Spleen (tissue), 11 donors: ENCODE measurements at regions not wholly inside any gene's neighbourhood (a gene's known extent, or its start where the extent isn't known, plus 50 kb on each side); places are given as distances from the start of the nearest gene placed in this dataset.

Experiments used
- DNase-seq: peaks from one replicate; pipeline ENCODE4 v3.0.0-alpha.2; 2020
- H3K27ac ChIP-seq, 8 donors: fragments of 200-600 bp; sonication (generic) in 7 of 8; 1 replicate in 4 of 8; 2 replicates in 4 of 8; pipeline versions ENCODE4 v1.5.0 to v1.8.0; 2016 to 2021; ENCODE audit warnings: inconsistent platforms in 4 of 8, mild to moderate bottlenecking in 4 of 8, moderate library complexity in 1 of 8
- H3K27me3 ChIP-seq, 7 donors: fragments of 200-600 bp; sonication (generic) in 6 of 7; replicated peaks in 1 of 7; 1 replicate in 4 of 7; 2 replicates in 3 of 7; pipeline versions ENCODE4 v1.5.0 to v1.8.0; 2016 to 2021; ENCODE audit warnings: inconsistent platforms in 3 of 7, mild to moderate bottlenecking in 1 of 7
- H3K36me3 ChIP-seq, 6 donors: fragments of 200-600 bp; sonication (generic) in 5 of 6; 1 replicate in 4 of 6; 2 replicates in 2 of 6; pipeline versions ENCODE4 v1.5.0 to v1.8.0; 2016 to 2021; ENCODE audit warnings: inconsistent platforms in 2 of 6
- H3K4me1 ChIP-seq, 6 donors: fragments of 200-600 bp; sonication (generic) in 5 of 6; 1 replicate in 3 of 6; 2 replicates in 3 of 6; pipeline versions ENCODE4 v1.5.0 to v1.8.0; 2016 to 2021; ENCODE audit warnings: inconsistent platforms in 3 of 6
- H3K4me3 ChIP-seq, 8 donors: fragments of 200-600 bp; sonication (generic) in 7 of 8; 1 replicate in 4 of 8; 2 replicates in 4 of 8; pipeline versions ENCODE4 v1.5.0 to v1.8.0; 2016 to 2021; ENCODE audit warnings: inconsistent platforms in 4 of 8, mild to moderate bottlenecking in 4 of 8, moderate library complexity in 2 of 8
- H3K9me3 ChIP-seq, 8 donors: fragments of 200-600 bp; sonication (generic) in 7 of 8; 1 replicate in 4 of 8; 2 replicates in 4 of 8; pipeline versions ENCODE4 v1.5.0 to v1.8.0; 2016 to 2021; ENCODE audit warnings: inconsistent platforms in 4 of 8
- POLR2A ChIP-seq, 3 donors: fragments of 450-650 bp; IDR thresholded peaks; one replicate each; pipeline ENCODE4 v1.5.1; 2017; ENCODE audit warnings: antibody characterized with exemption in 3 of 3, mild to moderate bottlenecking in 1 of 3
- POLR2AphosphoS5 ChIP-seq, 3 donors: sonication (generic); formaldehyde crosslinking; IDR thresholded peaks; one replicate each; pipeline ENCODE4 v1.5.1; 2017; ENCODE audit warnings: antibody characterized with exemption in 3 of 3
- WGBS, 5 donors: extraction: QIAGEN DNeasy Blood & Tissue Kit in 3 of 5; methylation state at CpG; one replicate each; pipeline versions ENCODE4 v1.1.5 to v1.1.7; 2013 to 2018; 5-methylcytosine and 5-hydroxymethylcytosine counted together
- intact Hi-C: fragments of 100-400 bp; cut with DNase I; formaldehyde crosslinking; loops from one replicate; pipeline ENCODE4 v1.15.0; 2023; ENCODE audit warnings: low total_unique reads
- TF ChIP-seq, protein P1 (sequence below), 11 experiments: fragments of 200-600 bp in 7 of 11; fragments of 450-650 bp in 4 of 11; sonication (generic) in 4 of 11; IDR thresholded peaks in 8 of 11; conservative IDR thresholded peaks in 3 of 11; 1 replicate in 7 of 11; 2 replicates in 4 of 11; pipeline versions ENCODE4 v1.4.0 to v1.8.0; 2016 to 2021; ENCODE audit warnings: antibody characterized with exemption in 11 of 11, inconsistent platforms in 4 of 11, mild to moderate bottlenecking in 1 of 11
- donor health status: healthy with polysubstance abuse.
- donor health status: DM: no; HTN: no; CAD: no; lungs with moderate emphysema.
- donor health status: DM: no; HTN: no; CAD: no.
- donor health status: Bipolar disorder and iron deficiency.
- donor health status: healthy.
- donor health status: DM: no; HTN: no; CAD: no.
- donor health status: DM: yes; HTN: yes; CAD: no.

DNA sequence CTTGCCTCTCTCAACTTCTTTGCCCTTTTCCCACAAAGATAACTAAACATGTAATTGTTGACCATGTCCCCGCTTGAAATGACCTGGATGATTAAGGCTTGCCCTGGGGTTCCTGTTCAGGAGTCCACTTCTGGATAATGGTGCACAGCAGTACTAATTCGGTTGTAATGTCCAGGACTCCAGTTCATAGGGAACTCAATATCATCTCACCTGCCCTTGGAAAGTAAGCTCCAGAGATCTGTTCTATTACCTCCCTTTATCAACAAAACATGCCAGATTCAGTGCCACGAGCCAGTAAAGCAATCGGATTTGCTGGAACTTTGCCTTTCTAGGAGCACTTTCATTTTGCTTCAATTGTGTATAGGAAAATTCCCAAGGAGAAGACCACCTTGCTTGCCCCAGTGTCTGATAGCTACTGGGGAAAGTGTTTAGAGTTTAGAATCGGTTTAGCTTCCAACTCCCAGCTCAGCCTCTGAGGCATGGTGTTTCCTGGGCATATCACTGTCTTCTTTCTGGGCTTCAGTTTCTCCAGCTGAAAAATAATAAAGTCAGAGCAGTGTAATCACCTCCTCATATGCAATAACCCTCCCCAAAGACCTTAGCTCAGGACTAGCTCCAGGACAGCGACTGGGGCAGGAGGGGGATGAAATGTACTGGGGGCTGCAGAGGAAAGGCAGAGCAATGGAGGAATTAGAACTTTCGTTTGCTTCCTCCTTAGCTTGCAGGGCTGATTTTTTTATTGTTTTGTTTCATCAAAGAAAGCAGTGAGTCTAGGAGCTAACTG, 162.6 kb upstream of the CYRIA start:
- no peak for DNase-seq
- no peaks in the 10 kb centered on the region for H3K36me3 ChIP-seq
- no peak for TF ChIP-seq POLR2AphosphoS5 (IDR thresholded peaks at IDR 0.05)
- TF ChIP-seq, protein P1, sequence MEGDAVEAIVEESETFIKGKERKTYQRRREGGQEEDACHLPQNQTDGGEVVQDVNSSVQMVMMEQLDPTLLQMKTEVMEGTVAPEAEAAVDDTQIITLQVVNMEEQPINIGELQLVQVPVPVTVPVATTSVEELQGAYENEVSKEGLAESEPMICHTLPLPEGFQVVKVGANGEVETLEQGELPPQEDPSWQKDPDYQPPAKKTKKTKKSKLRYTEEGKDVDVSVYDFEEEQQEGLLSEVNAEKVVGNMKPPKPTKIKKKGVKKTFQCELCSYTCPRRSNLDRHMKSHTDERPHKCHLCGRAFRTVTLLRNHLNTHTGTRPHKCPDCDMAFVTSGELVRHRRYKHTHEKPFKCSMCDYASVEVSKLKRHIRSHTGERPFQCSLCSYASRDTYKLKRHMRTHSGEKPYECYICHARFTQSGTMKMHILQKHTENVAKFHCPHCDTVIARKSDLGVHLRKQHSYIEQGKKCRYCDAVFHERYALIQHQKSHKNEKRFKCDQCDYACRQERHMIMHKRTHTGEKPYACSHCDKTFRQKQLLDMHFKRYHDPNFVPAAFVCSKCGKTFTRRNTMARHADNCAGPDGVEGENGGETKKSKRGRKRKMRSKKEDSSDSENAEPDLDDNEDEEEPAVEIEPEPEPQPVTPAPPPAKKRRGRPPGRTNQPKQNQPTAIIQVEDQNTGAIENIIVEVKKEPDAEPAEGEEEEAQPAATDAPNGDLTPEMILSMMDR (IDR thresholded peaks at IDR 0.05 in 8 of 11, conservative IDR thresholded peaks at IDR 0.05 in 3 of 11): no peak
- no peak for TF ChIP-seq POLR2A (IDR thresholded peaks at IDR 0.05)
- H3K27ac ChIP-seq: no peak overlapping the region
- H3K4me3 ChIP-seq: no peak overlapping the region
- peaks cover 0 to 4% (median 0%) of the 10 kb centered on the region in 8 donors for H3K9me3 ChIP-seq
- 59 to 83% (median 76%) methylated on average over 7 of the region's 7 CpGs for WGBS, 5 donors
- H3K27me3 ChIP-seq: no peaks in the 10 kb centered on the region
- intact Hi-C loops: no loop called here
- H3K4me1 ChIP-seq: no peaks in the 10 kb centered on the region

DNA sequence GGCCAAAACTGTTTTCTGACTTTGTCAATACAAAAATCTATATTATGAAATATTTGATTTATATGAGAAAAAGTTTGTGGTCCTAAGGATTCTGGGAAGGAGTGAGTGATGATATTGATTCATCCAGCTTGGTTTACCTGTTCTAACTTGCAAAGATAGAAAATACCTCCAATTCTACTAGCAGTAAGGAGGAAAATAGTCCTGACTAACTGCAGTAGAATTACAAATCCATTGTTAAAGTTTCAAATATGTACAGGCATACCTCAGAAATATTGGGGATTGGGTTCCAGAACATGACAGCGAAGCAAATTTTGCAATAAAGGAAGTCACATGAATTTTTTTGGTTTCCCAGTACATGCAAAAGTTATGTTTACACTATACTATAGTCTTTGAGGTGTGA, 158.8 kb upstream of the CYRIA start:
- intact Hi-C loops: no loop called here
- Histone ChIP-seq H3K4me3 (no peak overlapping the region), H3K9me3 (peaks cover 0 to 6% (median 0%) of the 10 kb centered on the region in 8 donors), H3K27ac (no peak overlapping the region), H3K27me3 (no peaks in the 10 kb centered on the region), H3K4me1 (no peaks in the 10 kb centered on the region), H3K36me3 (no peaks in the 10 kb centered on the region)
- 45 to 84% (median 69%) methylated on average over 1 of the region's 1 CpG for WGBS, 5 donors
- DNase-seq: no peak
- TF ChIP-seq, protein P1 (IDR thresholded peaks at IDR 0.05 in 8 of 11, conservative IDR thresholded peaks at IDR 0.05 in 3 of 11): no peak
- no peak for TF ChIP-seq POLR2A (IDR thresholded peaks at IDR 0.05)
- TF ChIP-seq POLR2AphosphoS5 (IDR thresholded peaks at IDR 0.05): no peak

DNA sequence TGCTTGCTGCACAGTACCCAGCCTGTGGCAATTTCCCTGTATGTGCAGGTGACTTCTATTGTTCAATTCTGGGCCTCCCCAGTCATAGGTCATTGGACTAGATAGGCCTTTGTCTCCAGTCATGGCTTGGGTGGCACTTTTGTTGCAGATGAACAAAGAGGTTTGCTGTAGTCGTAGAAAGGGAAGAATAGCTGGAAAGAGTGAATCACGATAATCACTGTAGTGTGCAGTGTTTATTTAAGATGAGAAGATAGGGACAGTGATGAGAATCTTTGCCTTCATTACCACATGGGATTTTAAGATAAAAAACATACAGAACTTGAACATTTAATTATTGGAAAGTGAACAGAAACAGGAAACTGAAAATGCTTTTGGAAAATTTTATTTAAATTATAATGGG, 156.1 kb upstream of the CYRIA start:
- Histone ChIP-seq H3K27ac (no peak overlapping the region), H3K4me3 (no peak overlapping the region), H3K4me1 (no peaks in the 10 kb centered on the region), H3K36me3 (no peaks in the 10 kb centered on the region), H3K27me3 (no peaks in the 10 kb centered on the region), H3K9me3 (peaks cover 0 to 6% (median 0%) of the 10 kb centered on the region in 8 donors)
- TF ChIP-seq POLR2A (IDR thresholded peaks at IDR 0.05): no peak
- TF ChIP-seq POLR2AphosphoS5 (IDR thresholded peaks at IDR 0.05): no peak
- TF ChIP-seq, protein P1 (IDR thresholded peaks at IDR 0.05 in 8 of 11, conservative IDR thresholded peaks at IDR 0.05 in 3 of 11): no peak
- no peak for DNase-seq
- 78 to 95% (median 81%) methylated on average over 2 of the region's 2 CpGs for WGBS, 5 donors
- intact Hi-C loops: no loop called here

DNA sequence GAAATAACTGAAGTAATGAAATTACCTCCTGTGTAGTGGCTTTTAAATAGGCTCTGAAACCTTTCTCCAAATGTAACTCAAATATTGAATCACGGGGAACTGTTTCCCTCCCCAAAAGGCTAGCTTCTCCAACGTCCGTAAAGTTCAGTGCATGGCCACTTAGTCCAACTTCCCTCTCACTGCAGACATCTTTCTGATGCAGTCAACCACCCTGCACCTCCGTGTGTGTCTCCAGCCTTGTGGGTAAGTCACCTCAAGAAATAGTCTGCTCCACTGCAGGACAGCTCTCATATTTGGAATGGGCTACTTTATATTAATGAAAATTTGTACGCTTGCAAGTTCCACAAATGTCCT, 152.5 kb upstream of the CYRIA start:
- Histone ChIP-seq H3K27me3 (no peaks in the 10 kb centered on the region), H3K4me3 (no peak overlapping the region), H3K4me1 (no peaks in the 10 kb centered on the region), H3K27ac (no peak overlapping the region), H3K9me3 (peaks cover 0 to 2% (median 0%) of the 10 kb centered on the region in 8 donors), H3K36me3 (no peaks in the 10 kb centered on the region)
- TF ChIP-seq POLR2AphosphoS5 (IDR thresholded peaks at IDR 0.05) (no peak), POLR2A (IDR thresholded peaks at IDR 0.05) (no peak)
- TF ChIP-seq, protein P1 (IDR thresholded peaks at IDR 0.05 in 8 of 11, conservative IDR thresholded peaks at IDR 0.05 in 3 of 11): no peak
- intact Hi-C loops: no loop called here
- DNase-seq: no peak
- 75 to 88% (median 85%) methylated on average over 5 of the region's 5 CpGs for WGBS, 5 donors
